CD4-positive, alpha-beta T cell (primary cell): ENCODE measurements at regions not wholly inside any gene's neighbourhood (a gene's known extent, or its start where the extent isn't known, plus 50 kb on each side); places are given as distances from the start of the nearest gene placed in this dataset.

Experiments
- ATAC-seq: fragments of 200-7000 bp; cut with Tn5 transposase; one replicate; pipeline ENCODE4 v1.10.0; 2022; ENCODE audit warnings: mild to moderate bottlenecking; ENCODE audit not compliant: poor library complexity
- CTCF ChIA-PET: fragments of 350-600 bp; sonication (Branson Sonifier 250); formaldehyde crosslinking; loops from one replicate; lab custom pipeline; 2021; ENCODE audit warnings: antibody characterized with exemption, inconsistent platforms; lab: Charles Lee
- POLR2A ChIA-PET: fragments of 350-600 bp; sonication (Branson Sonifier 250); formaldehyde crosslinking; loops from one replicate; lab custom pipeline; 2021; ENCODE audit warnings: antibody characterized with exemption, inconsistent platforms; lab: Charles Lee
- DNase-seq, 14 experiments: peaks; one replicate each; pipeline ENCODE4 v3.0.0-alpha.2; 2013 to 2020; ENCODE audit warnings: mixed read lengths in 2 of 14
- H3K27ac ChIP-seq, 2 donors: one replicate each; pipeline versions ENCODE4 v1.5.1 to v1.7.0; 2013; ENCODE audit warnings: low read length in 2 of 2, low read depth in 1 of 2, mild to moderate bottlenecking in 1 of 2
- H3K27me3 ChIP-seq, 2 experiments: 1 replicate in 1 of 2; 2 replicates in 1 of 2; pipeline versions ENCODE4 v1.6.1 to v1.7.0; 2013; ENCODE audit warnings: low read length in 2 of 2, control low read depth in 1 of 2, mild to moderate bottlenecking in 1 of 2, moderate library complexity in 1 of 2; ENCODE audit not compliant: insufficient read depth in 2 of 2, control insufficient read depth in 1 of 2
- H3K36me3 ChIP-seq: one replicate; pipeline ENCODE4 v1.6.1; 2013; ENCODE audit warnings: low read length, control low read depth; ENCODE audit not compliant: insufficient read depth
- H3K4me1 ChIP-seq: one replicate; pipeline ENCODE4 v1.6.1; 2013; ENCODE audit warnings: low read length, control low read depth; ENCODE audit not compliant: insufficient read depth
- H3K4me3 ChIP-seq: one replicate; pipeline ENCODE4 v1.5.1; 2013; ENCODE audit warnings: mild to moderate bottlenecking, low read length, moderate library complexity
- H3K9me3 ChIP-seq, 2 experiments: 1 replicate in 1 of 2; 2 replicates in 1 of 2; pipeline versions ENCODE4 v1.6.1 to v1.7.0; 2013; ENCODE audit warnings: low read length in 2 of 2, mild to moderate bottlenecking in 2 of 2, control low read depth in 1 of 2, moderate library complexity in 1 of 2; ENCODE audit not compliant: control insufficient read depth in 1 of 2, insufficient read depth in 1 of 2
- H3K27ac Mint-ChIP-seq: one replicate; pipeline ENCODE4 v1.8.0; 2020; ENCODE audit warnings: mixed read lengths
- H3K27me3 Mint-ChIP-seq: one replicate; pipeline ENCODE4 v1.8.0; 2021; ENCODE audit warnings: mixed read lengths
- H3K36me3 Mint-ChIP-seq: one replicate; pipeline ENCODE4 v1.8.0; 2021; ENCODE audit warnings: low read depth, mixed read lengths
- H3K4me1 Mint-ChIP-seq: one replicate; pipeline ENCODE4 v1.8.0; 2021; ENCODE audit warnings: low read depth, mixed read lengths
- H3K4me3 Mint-ChIP-seq: one replicate; pipeline ENCODE4 v1.8.0; 2020; ENCODE audit warnings: mild to moderate bottlenecking, mixed read lengths
- H3K9me3 Mint-ChIP-seq: one replicate; pipeline ENCODE4 v1.8.0; 2020; ENCODE audit warnings: mixed read lengths
- CTCF ChIP-seq: fragments of 200-600 bp; IDR thresholded peaks from one replicate; pipeline ENCODE4 v1.8.0; 2022; ENCODE audit warnings: antibody characterized with exemption, mild to moderate bottlenecking
- intact Hi-C, 2 experiments: fragments of 100-400 bp; cut with DNase I in 1 of 2; cut with micrococcal nuclease in 1 of 2; formaldehyde crosslinking; loops; one replicate each; pipeline versions ENCODE4 v1.15.1 to v1.9.0; 2023 to 2025; cut with DNase I, micrococcal nuclease

DNA sequence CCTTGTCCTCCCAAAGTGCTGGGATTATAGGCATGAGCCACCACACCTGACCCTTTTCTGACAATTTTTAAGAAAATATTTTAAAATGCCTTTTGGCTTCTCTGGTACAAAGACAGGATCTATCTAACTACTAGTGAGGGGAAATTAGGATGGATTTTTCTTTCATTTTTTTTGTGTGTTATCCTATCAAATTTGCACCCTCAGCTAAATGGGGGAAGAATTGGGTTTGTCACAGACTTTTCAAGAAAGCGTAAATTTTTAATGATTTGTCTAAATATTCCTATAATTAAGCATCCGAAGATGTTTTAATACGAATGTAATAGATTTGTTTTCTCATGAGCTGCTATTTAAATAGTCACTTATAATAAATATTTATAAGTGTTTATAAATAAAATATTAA lies 340.0 kb upstream of the ETAA1 start:
- no peaks in the 10 kb centered on the region for H3K36me3 ChIP-seq
- no peaks in the 10 kb centered on the region for H3K27me3 Mint-ChIP-seq
- H3K27ac Mint-ChIP-seq = no peak overlapping the region
- no peak for TF ChIP-seq CTCF
- H3K4me1 ChIP-seq = no peaks in the 10 kb centered on the region
- no peak for ATAC-seq
- H3K27me3 ChIP-seq = no peaks in the 10 kb centered on the region
- H3K9me3 Mint-ChIP-seq = peaks cover 3% of the 10 kb centered on the region
- DNase-seq = no peak
- ChIA-PET CTCF (no interaction called here), POLR2A (no interaction called here)
- intact Hi-C loops = no loop called here
- no peak overlapping the region for H3K4me3 Mint-ChIP-seq
- no peaks in the 10 kb centered on the region for H3K4me1 Mint-ChIP-seq
- no peak overlapping the region for H3K4me3 ChIP-seq
- no peaks in the 10 kb centered on the region for H3K9me3 ChIP-seq
- H3K36me3 Mint-ChIP-seq = no peaks in the 10 kb centered on the region
- no peak overlapping the region for H3K27ac ChIP-seq

DNA sequence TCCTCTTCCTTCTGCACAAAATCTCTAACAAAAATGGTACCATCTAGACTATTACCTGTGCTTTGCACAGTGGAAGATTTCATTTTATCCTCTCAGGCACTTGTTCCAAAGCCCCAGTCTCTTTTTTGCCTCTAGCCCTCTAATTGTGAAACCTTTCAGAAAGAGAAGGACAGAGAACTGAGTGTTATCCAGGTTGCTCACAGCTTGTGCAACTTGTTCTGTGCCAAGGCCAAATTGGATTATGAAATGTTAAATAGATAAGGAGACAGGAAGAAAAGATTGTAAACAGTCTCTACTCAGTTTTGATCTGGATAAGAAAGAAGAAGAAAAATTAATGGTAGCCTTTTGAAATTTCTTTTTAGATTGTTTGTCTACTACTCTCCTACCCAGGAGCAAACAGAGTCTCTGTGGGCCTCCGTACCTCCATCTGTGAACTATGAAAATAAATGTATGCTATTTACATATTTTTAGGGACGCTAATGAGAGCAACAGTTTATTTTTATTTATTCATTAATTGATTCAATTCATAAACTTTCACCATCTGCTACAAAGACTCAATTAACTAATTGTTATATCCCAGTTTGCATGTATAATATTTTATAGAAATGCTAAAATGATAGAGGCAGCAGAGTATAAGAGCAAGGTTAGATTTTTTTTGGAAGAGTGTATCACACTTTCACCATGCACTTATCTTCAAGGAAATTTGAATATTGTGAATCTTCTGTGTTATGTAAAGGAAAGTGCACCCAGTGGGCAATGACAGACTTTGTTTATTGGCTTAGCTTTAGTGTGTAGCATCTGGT lies 339.0 kb upstream of the ETAA1 start:
- TF ChIP-seq CTCF = no peak
- Histone ChIP-seq H3K27ac (no peak overlapping the region), H3K4me1 (no peaks in the 10 kb centered on the region), H3K36me3 (no peaks in the 10 kb centered on the region), H3K27me3 (no peaks in the 10 kb centered on the region), H3K4me3 (no peak overlapping the region), H3K9me3 (no peaks in the 10 kb centered on the region)
- Mint-ChIP-seq H3K27ac (no peak overlapping the region), H3K9me3 (peaks cover 6% of the 10 kb centered on the region), H3K36me3 (no peaks in the 10 kb centered on the region), H3K27me3 (no peaks in the 10 kb centered on the region), H3K4me1 (no peaks in the 10 kb centered on the region), H3K4me3 (no peak overlapping the region)
- CTCF ChIA-PET = no interaction called here
- DNase-seq = no peak
- POLR2A ChIA-PET = no interaction called here
- intact Hi-C loops = no loop called here
- no peak for ATAC-seq

DNA sequence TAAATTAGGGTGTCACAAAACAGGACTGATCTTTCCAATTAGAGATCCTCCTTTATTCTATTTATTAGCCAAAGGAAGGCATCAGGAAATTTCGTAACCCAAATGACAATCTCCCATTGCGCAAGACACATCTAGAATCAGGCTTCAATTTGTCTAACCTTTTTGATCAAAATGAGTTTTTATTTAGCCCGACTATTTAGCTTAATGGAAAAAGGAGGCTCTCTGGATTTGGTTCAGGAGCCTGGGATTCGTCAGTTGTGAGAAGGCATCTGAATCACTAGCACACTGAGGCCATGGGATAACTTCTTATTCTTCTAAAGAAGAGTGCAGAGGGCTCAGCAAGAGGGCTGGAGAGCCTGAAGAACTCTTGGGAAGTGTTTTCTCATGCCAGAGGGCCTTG lies 332.1 kb upstream of the ETAA1 start:
- no peak overlapping the region for H3K4me3 ChIP-seq
- DNase-seq = no peak
- no peak for TF ChIP-seq CTCF
- Mint-ChIP-seq H3K4me3 (no peak overlapping the region), H3K27ac (no peak overlapping the region), H3K36me3 (no peaks in the 10 kb centered on the region), H3K27me3 (no peaks in the 10 kb centered on the region), H3K9me3 (peaks cover 6% of the 10 kb centered on the region), H3K4me1 (no peaks in the 10 kb centered on the region)
- H3K27me3 ChIP-seq = no peaks in the 10 kb centered on the region
- intact Hi-C loops = no loop called here
- H3K27ac ChIP-seq = no peak overlapping the region
- ChIA-PET CTCF (no interaction called here), POLR2A (no interaction called here)
- H3K9me3 ChIP-seq = no peaks in the 10 kb centered on the region
- no peaks in the 10 kb centered on the region for H3K36me3 ChIP-seq
- no peak for ATAC-seq
- H3K4me1 ChIP-seq = no peaks in the 10 kb centered on the region
